OCI-LY3 (cell line): ENCODE measurements at regions not wholly inside any gene's neighbourhood (a gene's known extent, or its start where the extent isn't known, plus 50 kb on each side); places are given as distances from the start of the nearest gene placed in this dataset.
A peak's percentile ranks its signal among the peaks of the same experiment; 100 is the strongest.

Experiments used
- H2AFZ ChIP-seq: fragments of 200-600, 300-600 bp; shearing (Covaris generic); 2 replicates; pipeline ENCODE4 v1.6.0; 2014; ENCODE audit warnings: antibody characterized with exemption, low read depth, low read length
- H3K27ac ChIP-seq: fragments of 200-600, 300-600 bp; sonication (generic); 2 replicates; pipeline ENCODE4 v1.5.1; 2014; ENCODE audit warnings: mild to moderate bottlenecking, low read length, moderate library complexity, mixed read lengths
- H3K27me3 ChIP-seq: fragments of 200-600, 300-600 bp; sonication (generic); 2 replicates; pipeline ENCODE4 v1.6.1; 2014; ENCODE audit warnings: low read depth, low read length, mixed read lengths
- H3K36me3 ChIP-seq: fragments of 200-600, 300-600 bp; sonication (generic); replicated peaks from 2 replicates; pipeline ENCODE3; 2014; ENCODE audit warnings: low read depth, low read length, mixed read lengths
- H3K4me1 ChIP-seq: fragments of 300-600, 200-600 bp; sonication (generic); 2 replicates; pipeline ENCODE4 v1.6.1; 2014; ENCODE audit warnings: low read length, mixed read lengths
- H3K4me2 ChIP-seq: fragments of 200-600, 300-600 bp; sonication (generic); 2 replicates; pipeline ENCODE4 v1.6.1; 2014; ENCODE audit warnings: low read length, mixed read lengths
- H3K4me3 ChIP-seq: fragments of 300-600, 200-600 bp; sonication (generic); 2 replicates; pipeline ENCODE4 v1.5.1; 2014; ENCODE audit warnings: antibody characterized with exemption, mild to moderate bottlenecking, low read length, moderate library complexity
- H3K79me2 ChIP-seq: fragments of 300-600, 200-600 bp; shearing (Covaris generic); 2 replicates; pipeline ENCODE4 v1.6.1; 2014; ENCODE audit warnings: mild to moderate bottlenecking, low read length, mixed read lengths
- H3K9ac ChIP-seq: fragments of 300-600, 200-600 bp; shearing (Covaris generic); 2 replicates; pipeline ENCODE4 v1.6.0; 2014; ENCODE audit warnings: mild to moderate bottlenecking, low read length, moderate library complexity
- H3K9me3 ChIP-seq: fragments of 200-600, 300-600 bp; shearing (Covaris generic); 2 replicates; pipeline ENCODE4 v1.6.1; 2014; ENCODE audit warnings: low read length, mixed read lengths; ENCODE audit not compliant: insufficient read depth
- H4K20me1 ChIP-seq: fragments of 200-600, 300-600 bp; sonication (generic); 2 replicates; pipeline ENCODE4 v1.6.1; 2016; ENCODE audit warnings: low read length, mixed read lengths; ENCODE audit not compliant: insufficient read depth
- CTCF ChIP-seq: fragments of 200-600, 300-600 bp; sonication (generic); IDR thresholded peaks from 2 replicates; pipeline ENCODE4 v1.5.1; 2014; ENCODE audit warnings: antibody characterized with exemption, low read length, low read depth
- EZH2phosphoT487 ChIP-seq: fragments of 200-600 bp; shearing (Covaris generic); IDR thresholded peaks from 2 replicates; pipeline ENCODE4 v1.6.1; 2018; ENCODE audit warnings: antibody characterized with exemption, mixed run types, low read depth

GRCh38 chr10:3935933-3936359 lies 150.9 kb upstream of the KLF6 start:
- Histone ChIP-seq H3K4me1 (peaks cover 18% of the 10 kb centered on the region), H3K36me3 (no peaks in the 10 kb centered on the region), H3K4me3 (no peak overlapping the region), H3K4me2 (peak overlapping the region; percentile 71), H3K27ac (no peak overlapping the region), H3K79me2 (no peaks in the 10 kb centered on the region), H3K27me3 (no peaks in the 10 kb centered on the region), H2AFZ (no peak overlapping the region), H3K9me3 (no peaks in the 10 kb centered on the region), H4K20me1 (no peaks in the 10 kb centered on the region), H3K9ac (no peak overlapping the region)
- TF ChIP-seq CTCF = no peak
- no peak for TF ChIP-seq EZH2phosphoT487

DNA sequence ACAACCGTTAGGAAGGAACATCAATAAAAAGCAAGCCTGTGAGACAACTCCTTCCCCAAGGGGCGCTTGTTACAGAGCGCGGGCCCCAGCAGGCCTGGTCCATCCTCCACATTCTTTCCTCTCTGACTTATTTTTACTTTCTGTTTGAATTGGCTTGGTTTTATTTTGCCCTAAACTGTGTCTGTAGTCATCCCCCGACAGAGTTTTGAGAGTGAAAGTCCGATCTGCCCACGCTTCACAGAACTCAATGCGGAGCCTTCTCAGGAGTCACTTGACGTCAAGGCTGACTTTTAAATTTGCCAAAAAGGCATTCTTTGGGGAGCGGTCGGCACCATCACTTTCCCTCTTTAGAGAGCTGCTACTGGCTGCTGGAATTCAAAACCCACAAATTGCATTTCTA lies 150.1 kb upstream of the KLF6 start:
- no peaks in the 10 kb centered on the region for H3K9me3 ChIP-seq
- H3K4me1 ChIP-seq = peaks cover 18% of the 10 kb centered on the region
- H3K27ac ChIP-seq = peak overlapping the region; percentile 52
- H2AFZ ChIP-seq = peak overlapping the region; percentile 26; the same call in 1 of the 2 replicates
- no peaks in the 10 kb centered on the region for H3K79me2 ChIP-seq
- H3K9ac ChIP-seq = peak overlapping the region; percentile 29; the same call in 1 of the 2 replicates
- peak overlapping the region; percentile 71 for H3K4me2 ChIP-seq
- TF ChIP-seq EZH2phosphoT487 = no peak
- TF ChIP-seq CTCF = no peak
- H3K27me3 ChIP-seq = no peaks in the 10 kb centered on the region
- H3K36me3 ChIP-seq = no peaks in the 10 kb centered on the region
- H3K4me3 ChIP-seq = peak overlapping the region; percentile 50
- H4K20me1 ChIP-seq = no peaks in the 10 kb centered on the region

- Histone ChIP-seq H3K4me3 (no peak overlapping the region), H3K79me2 (no peaks in the 10 kb centered on the region), H3K27me3 (no peaks in the 10 kb centered on the region), H2AFZ (no peak overlapping the region), H3K9ac (no peak overlapping the region), H4K20me1 (no peaks in the 10 kb centered on the region), H3K9me3 (no peaks in the 10 kb centered on the region), H3K36me3 (no peaks in the 10 kb centered on the region), H3K4me2 (no peak overlapping the region), H3K4me1 (peaks cover 18% of the 10 kb centered on the region), H3K27ac (no peak overlapping the region)
- no peak for TF ChIP-seq EZH2phosphoT487
These were observed 148.7 kb upstream of the KLF6 start for GRCh38 chr10:3933733-3934132.

DNA sequence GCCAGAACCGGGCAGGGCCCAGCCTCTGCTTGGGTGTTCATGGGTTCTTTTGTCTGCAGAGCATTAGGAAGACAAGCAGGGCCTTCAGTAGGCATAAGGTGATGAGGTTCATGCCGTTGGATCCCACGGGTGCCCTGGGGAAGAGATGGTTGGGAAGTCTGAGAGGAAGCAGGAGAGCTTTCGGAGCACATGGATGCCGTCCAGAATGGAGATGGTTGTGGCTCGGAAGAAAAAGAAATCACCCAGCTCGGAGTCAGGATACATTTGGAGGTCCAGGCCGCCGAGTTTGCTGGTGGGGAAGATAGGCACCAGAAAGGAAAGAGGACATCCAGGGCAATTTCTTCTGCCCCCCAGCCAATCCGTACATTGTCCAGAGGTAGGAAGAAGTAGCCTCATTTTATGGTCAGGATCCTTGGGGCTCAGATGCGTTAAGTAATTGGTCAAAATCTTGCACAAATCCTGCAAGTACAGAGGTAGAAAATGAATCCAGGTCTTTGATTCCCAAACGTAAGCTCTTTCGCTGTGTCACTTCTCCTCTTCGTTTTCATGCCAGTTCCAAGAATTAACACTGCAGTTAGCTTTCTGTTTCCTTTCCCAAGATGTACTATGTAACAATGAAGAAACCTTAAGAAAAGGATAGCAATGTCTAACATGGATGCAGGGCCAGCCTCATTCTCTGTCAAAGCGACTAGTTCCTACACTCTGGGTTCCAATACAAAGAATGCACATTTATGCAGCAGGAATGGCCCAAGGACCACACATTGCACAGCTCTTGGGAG lies 147.8 kb upstream of the KLF6 start:
- no peak overlapping the region for H2AFZ ChIP-seq
- H3K9me3 ChIP-seq = no peaks in the 10 kb centered on the region
- no peak for TF ChIP-seq CTCF
- no peak for TF ChIP-seq EZH2phosphoT487
- H3K79me2 ChIP-seq = no peaks in the 10 kb centered on the region
- H3K4me1 ChIP-seq = peaks cover 18% of the 10 kb centered on the region
- no peaks in the 10 kb centered on the region for H3K36me3 ChIP-seq
- H3K9ac ChIP-seq = no peak overlapping the region
- no peak overlapping the region for H3K27ac ChIP-seq
- H3K27me3 ChIP-seq = no peaks in the 10 kb centered on the region
- H3K4me2 ChIP-seq = no peak overlapping the region
- no peaks in the 10 kb centered on the region for H4K20me1 ChIP-seq
- no peak overlapping the region for H3K4me3 ChIP-seq
